Smooth muscle cell (in vitro differentiated cells): ENCODE measurements at regions not wholly inside any gene's neighbourhood (a gene's known extent, or its start where the extent isn't known, plus 50 kb on each side); places are given as distances from the start of the nearest gene placed in this dataset.

Experiments used
- DNase-seq: peaks from one replicate; lab custom pipeline; 2025; ENCODE audit not compliant: unreplicated experiment; lab: John Stamatoyannopoulos, UW
- H2AFZ ChIP-seq: fragments of 200-600 bp; sonication (generic); 2 replicates; pipeline ENCODE4 v1.6.0; 2016; ENCODE audit warnings: antibody characterized with exemption, low read depth, mild to moderate bottlenecking
- H3F3A ChIP-seq: fragments of 200-600 bp; sonication (generic); 2 replicates; pipeline ENCODE4 v1.6.0; 2017; ENCODE audit warnings: antibody characterized with exemption, low read depth
- H3K27ac ChIP-seq: fragments of 200-600 bp; sonication (generic); 2 replicates; pipeline ENCODE4 v1.5.1; 2016; ENCODE audit warnings: low read depth, mild to moderate bottlenecking
- H3K27me3 ChIP-seq: fragments of 200-600 bp; sonication (generic); 2 replicates; pipeline ENCODE4 v1.6.1; 2016; ENCODE audit warnings: low read depth, mild to moderate bottlenecking
- H3K36me3 ChIP-seq: fragments of 200-600 bp; sonication (generic); 2 replicates; pipeline ENCODE4 v1.5.1; 2016; ENCODE audit warnings: low read depth
- H3K4me1 ChIP-seq: fragments of 200-600 bp; sonication (generic); 2 replicates; pipeline ENCODE4 v1.5.1; 2016; ENCODE audit warnings: low read depth
- H3K4me2 ChIP-seq: fragments of 200-600 bp; sonication (generic); 2 replicates; pipeline ENCODE4 v1.6.0; 2016; ENCODE audit warnings: mild to moderate bottlenecking
- H3K4me3 ChIP-seq: fragments of 200-600 bp; sonication (generic); 2 replicates; pipeline ENCODE4 v1.5.1; 2016; ENCODE audit warnings: mild to moderate bottlenecking
- H3K79me2 ChIP-seq: fragments of 200-600 bp; sonication (generic); 2 replicates; pipeline ENCODE4 v1.6.0; 2016; ENCODE audit warnings: low read depth, mild to moderate bottlenecking
- H3K9ac ChIP-seq: fragments of 200-600 bp; sonication (generic); 2 replicates; pipeline ENCODE4 v1.6.0; 2016; ENCODE audit warnings: low read depth
- H3K9me3 ChIP-seq: fragments of 200-600 bp; sonication (generic); replicated peaks from 2 replicates; pipeline ENCODE4 v1.5.1; 2016; ENCODE audit warnings: low read depth
- H4K20me1 ChIP-seq: fragments of 200-600 bp; sonication (generic); 2 replicates; pipeline ENCODE4 v1.6.0; 2016; ENCODE audit warnings: low read depth
- CTCF ChIP-seq: fragments of 200-600 bp; sonication (generic); IDR thresholded peaks from 2 replicates; pipeline ENCODE4 v1.5.1; 2017; ENCODE audit warnings: borderline replicate concordance, mild to moderate bottlenecking, antibody characterized with exemption; ENCODE audit not compliant: insufficient read depth, poor library complexity, severe bottlenecking
- WGBS: methylation state at CpG from one replicate; pipeline ENCODE4 v1.1.7; 2016; ENCODE audit warnings: low lambda C conversion rate; 5-methylcytosine and 5-hydroxymethylcytosine counted together

- no peaks in the 10 kb centered on the region for H3F3A ChIP-seq
- H3K9ac ChIP-seq, result no peak overlapping the region
- H3K36me3 ChIP-seq, result no peaks in the 10 kb centered on the region
- H3K79me2 ChIP-seq, result no peaks in the 10 kb centered on the region
- H3K4me3 ChIP-seq, result no peak overlapping the region
- H3K4me1 ChIP-seq, result no peaks in the 10 kb centered on the region
- H3K9me3 ChIP-seq, result no peaks in the 10 kb centered on the region
- no peak overlapping the region for H3K27ac ChIP-seq
- no peak overlapping the region for H3K4me2 ChIP-seq
- no peak for DNase-seq
- no peak overlapping the region for H2AFZ ChIP-seq
- H4K20me1 ChIP-seq, result no peaks in the 10 kb centered on the region
- WGBS, result 31% methylated on average over 1 of the region's 1 CpG
- no peak for TF ChIP-seq CTCF
- H3K27me3 ChIP-seq, result no peaks in the 10 kb centered on the region
These were observed 205.0 kb upstream of the TET2 start for GRCh38 chr4:104941661-104942062.

GRCh38 chr4:104942990-104943743, 203.5 kb upstream of the TET2 start:
- Histone ChIP-seq H3K4me1 (no peaks in the 10 kb centered on the region), H3K9me3 (no peaks in the 10 kb centered on the region), H3K27ac (no peak overlapping the region), H3K79me2 (no peaks in the 10 kb centered on the region), H3K27me3 (no peaks in the 10 kb centered on the region), H2AFZ (no peak overlapping the region), H4K20me1 (no peaks in the 10 kb centered on the region), H3F3A (no peaks in the 10 kb centered on the region), H3K36me3 (no peaks in the 10 kb centered on the region), H3K4me3 (no peak overlapping the region), H3K9ac (no peak overlapping the region), H3K4me2 (no peak overlapping the region)
- TF ChIP-seq CTCF, result no peak
- DNase-seq, result no peak
- 88% methylated on average over 6 of the region's 6 CpGs for WGBS

GRCh38 chr4:104944596-104944995, 202.1 kb upstream of the TET2 start:
- Histone ChIP-seq H3K4me3 (no peak overlapping the region), H2AFZ (no peak overlapping the region), H3K4me1 (no peaks in the 10 kb centered on the region), H3K9ac (no peak overlapping the region), H3K27me3 (no peaks in the 10 kb centered on the region), H3K36me3 (no peaks in the 10 kb centered on the region), H3K79me2 (no peaks in the 10 kb centered on the region), H4K20me1 (no peaks in the 10 kb centered on the region), H3F3A (no peaks in the 10 kb centered on the region), H3K27ac (no peak overlapping the region), H3K4me2 (no peak overlapping the region), H3K9me3 (no peaks in the 10 kb centered on the region)
- no peak for DNase-seq
- TF ChIP-seq CTCF, result no peak
